IMR-90 (cell line): ENCODE measurements at regions not wholly inside any gene's neighbourhood (a gene's known extent, or its start where the extent isn't known, plus 50 kb on each side); places are given as distances from the start of the nearest gene placed in this dataset.

Experiments used
- BHLHE40 ChIP-seq: fragments of 150-350 bp; IDR thresholded peaks from 2 replicates; pipeline ENCODE4 v1.6.1; 2016; ENCODE audit warnings: mild to moderate bottlenecking, low read depth, low read length
- CEBPB ChIP-seq: IDR thresholded peaks from 2 replicates; pipeline ENCODE4 v1.6.1; 2012; ENCODE audit warnings: low read depth, low read length, improper control_type of control experiment
- CHD1 ChIP-seq: IDR thresholded peaks from 2 replicates; pipeline ENCODE4 v1.6.1; 2012; ENCODE audit warnings: low read depth, low read length, improper control_type of control experiment
- CTCF ChIP-seq: conservative IDR thresholded peaks from 2 replicates; pipeline ENCODE4 v1.5.1; 2012; ENCODE audit warnings: mild to moderate bottlenecking, low read depth, low read length, improper control_type of control experiment
- POLR2A ChIP-seq: IDR thresholded peaks from 2 replicates; pipeline ENCODE4 v1.6.1; 2012; ENCODE audit warnings: mild to moderate bottlenecking, low read depth, low read length
- RAD21 ChIP-seq: IDR thresholded peaks from 2 replicates; pipeline ENCODE4 v1.6.1; 2012; ENCODE audit warnings: low read length, improper control_type of control experiment
- USF2 ChIP-seq: fragments of 150-350 bp; IDR thresholded peaks from 2 replicates; pipeline ENCODE4 v1.6.1; 2017; ENCODE audit warnings: mild to moderate bottlenecking, antibody characterized with exemption, low read length, low read depth

DNA sequence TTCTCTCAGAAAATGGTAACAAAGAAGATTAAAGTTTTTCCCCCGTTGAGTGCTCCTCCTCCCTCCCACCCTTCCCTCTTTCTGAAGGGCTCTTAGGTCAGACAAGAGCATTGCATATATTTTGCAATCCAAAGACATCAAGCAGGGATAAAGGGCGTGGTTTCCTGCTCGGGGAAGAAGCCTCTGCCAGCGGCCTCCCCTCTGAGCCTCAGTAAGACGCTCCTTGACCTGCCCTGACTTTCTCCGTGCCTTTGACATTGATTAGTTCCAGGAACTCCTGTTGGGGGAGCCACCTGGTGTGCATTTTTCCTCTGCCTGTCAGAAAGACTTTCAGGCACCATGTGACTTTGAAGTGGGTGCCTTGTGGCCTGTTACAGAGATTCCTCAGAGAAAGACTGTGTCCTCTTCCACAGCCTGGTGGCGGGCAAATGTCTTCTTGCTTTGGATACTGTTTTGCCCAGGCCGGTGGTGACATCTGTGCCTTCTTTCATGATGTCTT, 87.2 kb upstream of the TBL1XR1 start:
- TF ChIP-seq RAD21 (no peak), CTCF (no peak), USF2 (peak; percentile 47; the same call in 1 of the 2 replicates), CEBPB (peak; percentile 71), POLR2A (no peak), BHLHE40 (no peak), CHD1 (no peak)
